KBM-7 (cell line): ENCODE measurements at regions not wholly inside any gene's neighbourhood (a gene's known extent, or its start where the extent isn't known, plus 50 kb on each side); places are given as distances from the start of the nearest gene placed in this dataset.

Experiments used
- DNase-seq: peaks from one replicate; pipeline ENCODE4 v3.0.0-alpha.2; 2015
- in situ Hi-C: fragments of 300-500 bp; cut with MboI; formaldehyde crosslinking; loops from 2 replicates; pipeline ENCODE4 v1.14.3; 2020; ENCODE audit warnings: low sequenced_read_pairs, low pct_unique_long_range_greater_than_20kb, mixed read lengths

DNA sequence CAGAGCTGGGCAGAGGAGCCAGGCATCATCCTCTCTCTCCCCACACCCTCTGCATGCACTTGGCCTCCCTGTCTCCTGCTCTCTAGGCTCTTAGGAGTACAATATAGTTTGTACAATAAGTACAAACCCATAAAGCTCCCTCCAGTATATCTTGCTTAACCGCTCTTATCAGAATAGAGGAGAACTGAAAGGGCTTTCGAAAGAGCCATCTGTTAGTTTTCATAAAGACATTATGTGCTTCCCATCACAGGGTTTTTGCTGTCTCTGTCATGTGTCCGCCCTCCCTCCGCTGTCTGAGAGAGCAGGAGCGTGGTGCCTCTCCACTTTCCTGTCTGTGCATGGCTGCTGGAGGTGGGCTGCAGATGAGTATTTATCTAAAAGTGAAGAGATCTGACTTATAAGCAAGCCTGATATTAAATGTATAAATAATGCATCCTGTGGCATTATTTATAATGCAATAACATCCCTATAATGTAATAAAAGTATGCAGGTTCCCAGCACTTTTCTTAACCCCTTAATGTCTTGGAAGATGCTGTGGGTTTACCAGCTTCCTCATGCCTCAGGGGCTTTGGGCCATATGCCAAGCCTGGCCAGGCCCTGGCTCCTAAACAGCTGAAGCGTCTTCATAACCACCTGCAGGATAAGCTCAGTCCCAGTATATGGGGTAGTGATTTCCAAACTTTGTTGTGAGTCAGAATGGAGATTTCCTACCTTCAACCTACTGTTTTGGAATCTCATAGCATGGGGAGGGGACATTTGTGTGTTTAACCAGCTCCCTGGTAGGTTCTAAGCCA lies 297.1 kb downstream of the DHX35 start:
- no peak for DNase-seq
- in situ Hi-C loops: no loop called here

DNA sequence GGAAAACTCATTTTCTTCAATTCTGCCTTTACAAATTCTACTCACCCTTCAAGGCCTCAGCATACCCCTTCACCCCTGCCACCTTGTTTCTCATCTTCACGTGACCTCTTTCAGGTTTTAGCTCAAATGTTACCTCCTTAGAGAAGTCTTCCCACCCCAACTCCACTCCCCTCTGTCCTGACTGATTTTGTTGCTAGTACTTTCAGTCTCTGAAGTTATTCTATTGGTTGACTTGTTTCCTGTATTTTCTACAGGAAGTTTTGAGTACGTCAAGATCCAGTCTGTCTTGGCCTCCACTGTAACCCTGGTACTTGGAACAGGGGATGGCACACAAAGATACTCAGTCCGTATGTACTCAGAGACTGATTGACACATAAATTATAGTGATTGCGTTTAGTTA lies 296.1 kb downstream of the DHX35 start:
- DNase-seq: no peak
- in situ Hi-C loops: no loop called here

DNA sequence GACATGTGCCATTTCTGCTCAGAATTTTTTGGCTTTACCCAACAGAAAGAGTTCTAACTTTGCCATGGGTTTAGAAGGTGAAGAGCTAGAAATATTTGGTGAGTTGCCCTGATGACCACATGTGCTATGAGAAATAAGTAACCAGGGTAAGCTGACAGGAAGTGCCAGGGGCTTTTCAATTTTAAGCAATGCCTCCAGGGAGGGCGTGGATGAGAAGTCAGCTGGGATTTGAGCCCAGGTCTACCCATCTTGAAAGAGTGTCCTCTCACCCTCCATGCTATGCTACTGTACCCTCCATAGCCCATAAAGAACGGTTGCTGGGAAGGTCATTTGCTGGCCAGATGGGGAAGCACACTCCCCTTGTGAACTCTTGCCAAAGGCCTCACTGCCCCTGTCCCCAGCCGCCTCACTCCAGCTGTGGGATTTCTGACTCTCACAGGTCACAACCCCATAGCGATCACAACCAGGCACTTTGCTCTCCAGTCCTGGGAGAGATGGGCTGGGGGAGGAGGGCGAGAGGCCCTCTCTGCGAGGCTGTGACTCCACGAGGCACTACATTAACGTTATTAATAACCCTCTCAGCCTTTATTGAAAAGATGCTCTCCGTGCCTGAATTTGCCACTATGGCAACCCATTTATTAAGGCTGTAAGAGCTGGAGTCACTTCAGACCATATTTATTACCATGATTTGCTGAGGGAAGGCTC lies 291.1 kb downstream of the DHX35 start:
- in situ Hi-C loops: no loop called here
- DNase-seq: no peak

DNA sequence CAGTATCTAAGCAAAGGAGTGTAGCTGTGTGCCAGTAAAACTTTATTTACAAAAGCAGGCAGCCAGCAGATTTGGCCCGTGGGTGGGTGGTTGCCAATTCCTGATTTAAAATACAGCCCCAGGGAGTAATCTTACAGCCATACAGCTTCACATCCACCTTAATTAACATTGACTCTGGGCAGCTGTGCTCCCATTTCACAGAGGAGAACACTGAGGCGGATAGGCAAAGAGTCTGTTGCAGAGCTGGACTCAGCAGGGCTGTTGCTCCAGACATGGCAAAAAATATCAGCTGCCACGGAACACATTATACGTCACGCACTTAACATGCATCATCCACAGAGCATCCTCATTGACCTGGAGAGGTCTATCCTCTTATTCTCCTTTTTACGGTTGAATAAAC lies 289.9 kb downstream of the DHX35 start:
- no peak for DNase-seq
- in situ Hi-C loops: no loop called here

DNA sequence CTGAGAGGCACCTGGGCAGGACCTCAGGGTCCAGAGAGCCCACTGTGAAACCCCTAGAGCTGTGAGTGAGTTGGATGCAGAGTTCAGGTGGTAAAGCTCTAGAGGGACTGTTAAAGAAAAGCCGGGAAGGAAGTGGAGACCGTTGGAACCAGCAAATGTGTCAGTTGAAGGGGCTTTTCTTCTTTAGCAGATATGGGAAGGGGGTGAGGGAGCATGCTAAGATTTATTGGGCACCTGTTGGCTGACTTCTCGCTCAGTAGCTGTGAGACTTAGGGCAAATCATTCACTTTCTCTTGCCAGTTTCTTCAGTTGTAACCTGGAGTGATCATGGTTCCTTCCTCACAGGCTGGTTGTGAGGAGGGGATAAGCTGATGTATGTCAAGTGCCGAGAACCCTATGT lies 287.7 kb downstream of the DHX35 start:
- in situ Hi-C loops: no loop called here
- no peak for DNase-seq

DNA sequence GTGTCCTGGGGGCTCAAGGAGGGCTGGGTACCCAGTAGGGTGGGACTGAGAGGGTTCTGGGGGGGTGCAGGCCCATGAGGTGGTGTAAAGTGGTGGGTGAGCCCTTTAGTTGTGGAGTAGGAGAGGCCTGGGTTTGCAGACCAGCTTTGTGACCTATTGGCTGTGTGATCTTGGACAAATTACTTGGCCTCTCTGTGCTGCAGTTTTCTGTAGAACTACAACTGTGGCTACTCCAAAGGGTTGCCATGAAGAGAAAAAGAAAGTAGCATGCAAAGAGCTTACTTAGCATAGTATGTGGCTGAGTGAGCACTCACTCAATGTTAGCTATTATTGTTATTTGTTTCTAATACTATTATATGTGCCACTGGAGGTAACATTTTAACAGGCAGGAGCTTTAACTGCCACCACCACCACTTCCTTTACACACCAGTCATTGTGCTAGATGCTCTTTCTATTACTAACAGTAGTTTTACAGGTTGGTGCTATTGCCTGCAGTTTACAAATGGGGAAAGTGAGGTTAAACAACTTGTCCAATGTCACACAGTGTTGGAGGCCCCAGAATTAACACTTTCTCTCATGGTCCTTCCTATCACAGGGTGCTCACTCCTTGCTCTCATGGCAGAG lies 286.8 kb downstream of the DHX35 start:
- no peak for DNase-seq
- in situ Hi-C loops: no loop called here

DNA sequence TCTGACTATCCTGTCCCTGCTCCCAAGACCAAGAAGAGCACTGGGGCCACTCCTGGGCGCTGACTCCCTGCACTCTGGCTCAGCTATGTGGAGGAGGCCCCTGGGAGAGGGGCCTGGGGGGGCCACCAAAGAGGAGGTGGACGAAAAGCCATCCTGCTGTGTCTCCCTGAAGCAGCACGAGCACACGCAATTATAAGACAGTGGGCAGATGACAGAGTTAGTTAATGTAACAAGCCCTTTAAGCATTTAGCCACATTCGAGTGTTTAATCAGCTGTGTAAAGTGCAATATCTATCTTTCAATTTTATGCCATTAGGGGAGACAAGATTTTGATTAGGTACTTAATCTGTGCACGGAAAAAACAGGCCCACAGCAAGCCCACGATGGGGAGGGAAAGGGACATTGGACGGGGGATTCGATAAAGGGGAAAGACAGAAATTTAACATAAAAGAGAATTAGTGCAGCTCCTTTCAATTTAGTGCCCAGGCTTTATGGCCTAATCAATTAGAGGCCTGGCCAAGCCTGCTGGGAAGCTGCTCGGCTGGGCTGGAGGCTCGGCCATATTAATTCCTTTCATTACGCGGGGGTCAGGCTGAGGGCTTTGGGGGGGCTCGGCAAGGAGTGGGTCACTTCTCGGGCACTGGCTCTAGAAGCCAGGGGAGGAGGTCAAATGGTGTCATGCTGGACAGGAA lies 286.2 kb downstream of the DHX35 start:
- in situ Hi-C loops: no loop called here
- no peak for DNase-seq

DNA sequence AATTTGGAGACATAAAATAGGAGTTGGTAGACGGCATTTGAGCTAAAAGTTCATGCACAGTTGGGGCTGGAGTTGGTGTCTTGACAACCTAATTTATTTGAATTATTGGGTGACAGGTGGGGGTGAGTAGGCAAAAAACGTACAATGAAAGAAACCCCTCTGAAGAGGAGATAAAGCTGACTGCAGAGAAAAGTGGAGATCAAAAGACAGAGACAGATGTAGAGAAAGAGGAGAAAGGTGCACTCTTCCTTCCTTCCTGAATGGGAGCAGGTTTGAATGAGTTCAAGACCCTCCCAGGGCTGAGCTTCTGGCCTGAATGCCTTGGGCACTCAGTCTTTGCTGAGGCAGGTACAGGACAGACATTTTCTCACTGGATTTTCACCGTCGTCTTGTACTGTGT lies 284.3 kb downstream of the DHX35 start:
- DNase-seq: no peak
- in situ Hi-C loops: no loop called here

DNA sequence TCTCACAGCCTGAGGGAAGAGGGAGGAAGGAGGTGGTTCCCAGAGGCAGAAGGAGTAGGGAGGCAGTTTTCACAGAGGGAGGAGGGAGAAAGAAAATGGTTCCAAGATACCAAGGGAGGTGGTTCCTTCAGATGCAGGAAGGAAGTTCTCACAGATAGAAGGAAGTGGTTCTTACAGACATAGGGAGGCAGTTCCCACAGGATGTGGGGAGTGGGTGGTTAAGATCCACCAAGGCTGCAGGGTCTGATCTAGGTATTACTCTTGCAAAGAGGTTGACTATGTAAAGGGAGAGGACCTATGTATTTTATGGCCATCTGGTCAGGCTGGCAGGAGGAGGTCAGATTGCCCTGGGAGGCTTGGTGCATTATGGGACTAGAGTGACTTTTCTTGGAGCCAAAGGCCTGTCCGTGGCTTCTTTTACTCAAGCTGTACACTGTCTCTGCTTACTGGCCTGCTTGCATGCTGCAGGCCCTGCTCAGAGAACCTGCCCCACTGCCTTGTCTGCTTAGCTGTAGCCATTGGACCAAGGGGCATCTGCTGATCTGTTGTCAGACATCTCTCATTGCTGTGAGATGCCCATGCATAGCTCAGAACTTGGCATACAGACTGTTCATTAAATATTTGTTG lies 283.7 kb downstream of the DHX35 start:
- in situ Hi-C loops: no loop called here
- DNase-seq: no peak

DNA sequence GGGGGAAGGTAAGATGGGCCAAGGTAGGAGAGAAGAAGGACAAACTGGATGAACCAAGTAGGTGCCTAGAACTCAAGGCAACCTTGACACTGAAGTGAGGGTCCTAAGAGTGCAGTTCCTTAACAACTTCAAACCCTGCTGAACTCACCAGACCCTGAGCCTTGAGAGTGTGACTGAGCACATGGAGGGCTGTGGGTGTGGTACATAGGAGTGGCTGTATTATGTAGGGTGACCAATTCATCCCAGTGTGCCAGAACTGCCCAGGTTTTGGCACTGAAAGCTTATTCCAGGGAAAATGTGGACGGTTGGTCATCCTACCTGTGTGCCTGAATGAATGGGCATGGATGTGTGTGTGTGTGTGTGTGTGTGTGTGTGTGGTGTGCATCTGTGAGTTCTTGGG lies 281.8 kb downstream of the DHX35 start:
- no peak for DNase-seq
- in situ Hi-C loops: no loop called here

DNA sequence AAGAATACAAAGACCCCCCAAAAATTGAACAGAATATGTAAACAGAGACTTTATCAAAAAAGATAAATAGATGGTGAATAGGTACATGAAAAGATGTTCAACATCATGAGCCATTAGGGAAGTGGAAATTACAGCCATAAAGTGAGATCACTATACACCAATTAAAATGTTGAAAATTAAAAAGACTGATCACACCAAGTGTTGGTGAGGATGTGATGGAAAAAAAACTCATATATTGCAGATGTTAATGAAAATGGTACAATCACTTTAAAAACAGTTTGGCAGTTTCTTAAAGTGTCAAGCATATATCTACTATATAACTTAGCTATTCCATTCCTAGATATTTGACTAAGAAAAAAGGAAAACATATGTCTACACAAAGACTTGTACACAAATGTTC lies 280.5 kb downstream of the DHX35 start:
- in situ Hi-C loops: no loop called here
- no peak for DNase-seq

DNA sequence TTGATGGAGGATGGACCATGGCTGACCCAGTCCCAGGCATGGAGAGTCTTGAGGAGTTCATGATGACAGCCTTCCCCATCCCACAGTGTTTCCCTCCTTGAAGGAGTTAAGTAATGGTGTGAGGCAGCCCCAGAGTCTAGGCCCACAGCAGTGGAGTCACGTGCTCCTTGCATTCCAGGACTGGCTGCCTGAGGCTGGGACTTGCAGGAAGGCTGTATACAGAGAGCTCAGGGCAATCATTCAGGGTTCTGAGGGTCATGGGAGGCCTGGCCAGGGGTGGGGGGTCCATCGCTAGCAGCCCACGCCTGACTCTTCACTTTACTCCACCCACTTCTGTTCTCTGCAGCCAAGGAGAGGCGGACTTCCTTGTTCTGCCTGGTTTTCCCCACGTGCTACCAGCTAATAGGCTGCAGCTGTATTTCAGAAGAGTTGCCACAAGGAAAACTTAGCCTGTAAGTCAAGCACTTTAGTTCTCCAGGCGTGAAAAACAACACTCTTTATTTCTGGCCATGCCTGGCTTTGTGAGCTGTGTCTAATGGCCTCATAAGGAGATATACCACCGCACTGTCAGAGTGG lies 272.5 kb downstream of the DHX35 start:
- DNase-seq: no peak
- in situ Hi-C loops: no loop called here

DNA sequence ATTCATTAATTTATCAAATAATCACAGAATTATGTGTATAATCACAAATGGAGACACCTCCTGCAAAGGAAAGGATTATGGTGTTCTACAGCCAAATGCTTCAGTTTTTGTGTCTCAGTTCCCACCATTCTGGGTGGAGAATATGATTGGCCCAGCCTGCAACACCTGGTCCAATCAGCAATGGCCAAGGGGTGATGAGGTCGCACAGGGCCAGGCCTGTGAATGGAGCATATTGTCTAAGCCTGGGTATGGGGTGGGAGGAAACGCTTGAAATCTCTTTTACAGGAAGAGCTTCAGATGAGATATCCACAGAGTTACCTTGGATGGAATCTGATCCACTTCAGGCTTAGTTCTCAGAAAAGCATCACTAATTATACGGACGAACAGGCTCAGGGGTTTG lies 271.6 kb downstream of the DHX35 start:
- in situ Hi-C loops: no loop called here
- DNase-seq: no peak

DNA sequence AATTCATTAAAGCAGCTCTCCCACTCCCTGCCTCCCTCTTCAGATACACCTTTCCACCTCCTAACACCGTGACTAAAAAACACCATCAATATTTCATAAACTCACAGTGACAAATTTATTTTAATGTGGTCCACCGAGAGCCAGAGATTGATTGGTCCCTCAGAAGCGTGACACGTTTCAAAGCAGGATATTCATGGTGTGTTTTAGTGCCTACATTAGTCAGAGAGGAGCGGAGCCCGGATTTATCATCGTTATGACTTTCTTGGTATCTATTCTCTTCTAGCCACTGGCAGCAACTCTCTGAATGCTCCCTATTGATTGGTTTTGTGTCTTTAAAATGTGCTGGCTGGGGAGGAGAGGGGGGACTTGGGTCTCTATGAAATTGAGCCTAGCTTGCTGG lies 265.3 kb downstream of the DHX35 start:
- DNase-seq: no peak
- in situ Hi-C loops: no loop called here

DNA sequence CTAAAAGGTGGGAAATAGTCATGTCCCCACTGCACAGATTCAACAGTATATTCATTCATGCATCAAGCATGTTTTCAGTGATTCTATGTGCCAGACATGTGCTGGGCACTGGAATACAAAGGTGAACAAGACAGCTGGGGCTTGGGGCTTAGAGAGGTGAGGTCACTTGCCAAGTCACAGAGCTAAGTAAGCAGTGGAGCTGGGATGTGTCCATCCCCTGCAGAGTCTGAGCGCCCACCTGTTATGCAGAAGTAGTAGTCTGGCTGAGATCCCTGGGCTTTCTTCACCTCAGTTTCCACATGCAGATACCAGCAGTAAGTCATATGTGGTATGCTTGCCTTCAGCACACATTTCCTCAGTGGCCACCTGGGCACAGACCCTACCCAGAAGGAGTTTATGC lies 263.8 kb downstream of the DHX35 start:
- DNase-seq: no peak
- in situ Hi-C loops: no loop called here

DNA sequence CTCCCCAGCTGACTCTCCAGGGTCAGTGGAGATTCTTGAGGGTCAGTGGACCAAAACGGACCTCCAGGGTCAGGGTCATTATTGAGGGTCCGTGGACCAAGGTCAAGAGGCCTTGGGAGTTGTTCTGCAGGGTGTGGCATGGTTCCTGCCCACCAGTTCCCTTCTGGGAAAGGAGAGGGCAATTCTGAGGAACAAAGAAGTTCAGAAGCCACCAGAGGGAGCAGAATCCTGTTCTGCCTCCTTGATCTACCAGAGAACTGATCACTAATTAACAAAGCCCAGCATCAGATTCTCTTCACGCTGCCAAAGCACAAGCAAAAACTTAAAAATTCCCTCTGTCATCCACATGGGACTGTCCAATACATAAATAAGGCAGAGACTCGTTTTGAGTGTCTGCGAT lies 263.4 kb downstream of the DHX35 start:
- DNase-seq: no peak
- in situ Hi-C loops: no loop called here

DNA sequence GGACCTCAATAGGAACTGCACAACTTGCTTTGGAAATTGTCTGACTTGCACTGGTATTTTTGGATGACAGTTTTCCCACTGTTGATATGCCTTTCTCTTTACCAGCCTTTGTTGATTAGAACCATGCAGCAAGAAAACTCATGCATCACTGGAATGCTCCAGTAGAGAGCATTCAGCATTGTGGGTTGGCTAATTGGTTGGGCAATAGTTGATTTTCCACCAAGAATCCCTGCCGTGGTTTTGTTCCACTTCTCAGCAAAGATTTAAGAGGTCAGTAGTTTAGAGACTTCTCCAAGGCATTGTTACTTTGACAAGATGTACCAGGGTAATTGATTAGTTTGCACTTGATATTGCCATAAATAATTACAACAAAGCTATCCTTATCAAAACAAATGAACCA lies 260.0 kb downstream of the DHX35 start:
- in situ Hi-C loops: no loop called here
- no peak for DNase-seq

DNA sequence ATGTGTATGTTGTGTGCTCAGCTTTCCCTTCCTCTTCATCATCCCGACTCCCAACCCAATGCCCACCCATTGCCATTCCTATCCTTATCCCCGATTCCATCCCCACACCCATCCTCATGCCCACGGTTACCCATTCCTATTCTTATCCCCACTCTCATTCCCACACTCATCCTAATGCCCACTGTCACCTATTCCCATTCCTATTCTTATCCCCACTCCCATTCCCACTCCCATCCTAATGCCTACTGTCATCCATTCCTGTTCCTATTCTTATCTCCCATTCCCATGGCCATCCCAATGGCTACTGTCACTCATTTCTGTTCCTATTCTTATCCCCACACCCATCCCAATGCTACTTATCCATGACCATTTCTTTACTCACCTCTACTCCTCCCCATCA lies 254.1 kb downstream of the DHX35 start:
- in situ Hi-C loops: no loop called here

DNA sequence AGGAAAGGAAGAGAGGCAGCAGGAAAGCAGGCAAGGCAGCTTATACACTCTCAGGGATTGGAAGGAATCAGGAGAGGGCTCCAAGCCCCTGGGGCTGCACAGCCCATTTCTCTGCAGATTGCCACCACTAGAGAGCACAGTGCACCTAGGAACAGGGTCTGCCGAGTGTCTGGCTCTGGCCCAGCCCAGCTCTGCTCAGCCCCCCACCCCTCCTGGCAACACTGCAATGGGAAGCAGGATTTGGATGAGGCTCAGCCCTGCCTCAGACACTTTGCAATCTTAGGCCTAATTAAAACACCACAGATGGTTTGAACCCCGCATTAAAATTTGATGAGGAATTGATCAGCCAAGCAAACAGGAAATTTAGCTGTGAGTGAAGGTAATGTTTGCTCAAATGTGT lies 252.7 kb downstream of the DHX35 start:
- DNase-seq: no peak

More for the DNA sequence above, 254.1 kb downstream of the DHX35 start:
- no peak for DNase-seq

More for the DNA sequence above, 252.7 kb downstream of the DHX35 start:
- in situ Hi-C loops: no loop called here
